Epithelial cell of proximal tubule (primary cell): ENCODE measurements at regions not wholly inside any gene's neighbourhood (a gene's known extent, or its start where the extent isn't known, plus 50 kb on each side); places are given as distances from the start of the nearest gene placed in this dataset.

Experiments used
- DNase-seq: peaks from one replicate; pipeline ENCODE4 v3.0.0-alpha.2; 2011; ENCODE audit warnings: low read depth
- H3K4me3 ChIP-seq: 2 replicates; pipeline ENCODE4 v1.5.1; 2011; ENCODE audit warnings: low read depth, mild to moderate bottlenecking, low read length
- TF ChIP-seq, protein P1 (sequence below): conservative IDR thresholded peaks from 2 replicates; pipeline ENCODE4 v1.5.1; 2012; ENCODE audit warnings: low read depth, mild to moderate bottlenecking, low read length

DNA sequence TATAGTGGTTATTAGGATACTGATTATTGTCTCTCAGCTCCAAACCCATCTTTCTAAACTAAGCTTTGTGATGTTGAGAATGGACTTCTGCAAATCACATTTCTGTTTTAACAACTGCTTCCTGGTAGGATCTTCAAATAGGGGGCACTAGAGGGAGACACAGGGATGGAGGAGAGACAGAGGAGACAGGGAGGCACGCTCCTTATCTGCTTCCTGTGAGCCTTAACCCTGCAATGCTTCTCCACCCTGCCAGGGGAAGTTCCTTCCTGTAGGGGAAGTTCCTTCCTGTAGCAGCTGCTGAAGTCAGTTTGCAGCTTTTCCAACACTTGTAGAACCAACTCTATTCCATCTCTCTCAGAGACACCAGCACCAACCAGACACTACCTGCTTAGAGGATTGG lies 847.2 kb downstream of the CCSER2 start:
- DNase-seq: no peak
- H3K4me3 ChIP-seq: no peak overlapping the region
- TF ChIP-seq, protein P1, sequence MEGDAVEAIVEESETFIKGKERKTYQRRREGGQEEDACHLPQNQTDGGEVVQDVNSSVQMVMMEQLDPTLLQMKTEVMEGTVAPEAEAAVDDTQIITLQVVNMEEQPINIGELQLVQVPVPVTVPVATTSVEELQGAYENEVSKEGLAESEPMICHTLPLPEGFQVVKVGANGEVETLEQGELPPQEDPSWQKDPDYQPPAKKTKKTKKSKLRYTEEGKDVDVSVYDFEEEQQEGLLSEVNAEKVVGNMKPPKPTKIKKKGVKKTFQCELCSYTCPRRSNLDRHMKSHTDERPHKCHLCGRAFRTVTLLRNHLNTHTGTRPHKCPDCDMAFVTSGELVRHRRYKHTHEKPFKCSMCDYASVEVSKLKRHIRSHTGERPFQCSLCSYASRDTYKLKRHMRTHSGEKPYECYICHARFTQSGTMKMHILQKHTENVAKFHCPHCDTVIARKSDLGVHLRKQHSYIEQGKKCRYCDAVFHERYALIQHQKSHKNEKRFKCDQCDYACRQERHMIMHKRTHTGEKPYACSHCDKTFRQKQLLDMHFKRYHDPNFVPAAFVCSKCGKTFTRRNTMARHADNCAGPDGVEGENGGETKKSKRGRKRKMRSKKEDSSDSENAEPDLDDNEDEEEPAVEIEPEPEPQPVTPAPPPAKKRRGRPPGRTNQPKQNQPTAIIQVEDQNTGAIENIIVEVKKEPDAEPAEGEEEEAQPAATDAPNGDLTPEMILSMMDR: no peak

DNA sequence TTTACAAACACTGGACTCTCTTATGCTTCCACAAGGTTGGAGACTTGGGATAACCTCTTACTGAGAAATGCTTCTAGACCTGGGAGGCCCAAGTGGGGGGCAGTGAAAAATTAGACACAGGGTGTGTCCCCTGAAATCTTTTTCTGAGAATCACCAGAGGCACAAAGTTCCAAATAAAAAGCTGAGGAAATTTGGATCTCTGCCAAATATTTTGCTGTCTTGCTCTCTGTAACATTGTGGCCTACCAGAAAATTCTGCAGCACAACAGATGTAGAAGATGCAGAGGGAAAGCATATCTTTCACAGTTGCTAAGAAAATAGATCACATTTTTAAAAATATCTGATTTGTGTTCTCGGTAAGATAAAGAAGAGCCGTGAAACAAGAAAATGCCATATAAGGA lies 849.4 kb downstream of the CCSER2 start:
- DNase-seq: no peak
- TF ChIP-seq, protein P1: no peak
- no peak overlapping the region for H3K4me3 ChIP-seq

DNA sequence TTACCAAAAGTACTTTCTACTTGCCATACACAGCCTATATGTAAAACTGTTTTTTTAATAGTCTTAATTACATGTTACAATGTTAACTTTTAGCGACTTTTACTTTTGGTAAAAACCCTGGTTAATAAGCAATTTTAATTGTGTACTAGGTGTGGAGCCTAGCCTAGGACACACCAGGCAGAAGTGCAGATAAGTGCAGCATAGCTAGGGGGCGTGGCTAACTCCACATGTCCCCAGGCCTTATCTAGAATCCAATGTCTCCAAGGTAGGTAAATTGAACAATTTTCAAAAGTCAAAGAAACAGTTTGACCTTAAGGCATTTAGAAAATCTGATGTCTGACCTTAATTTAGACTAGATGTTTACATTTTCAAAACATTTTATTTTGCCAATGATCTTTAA lies 858.7 kb downstream of the CCSER2 start:
- TF ChIP-seq, protein P1: no peak
- H3K4me3 ChIP-seq: no peak overlapping the region
- DNase-seq: no peak

DNA sequence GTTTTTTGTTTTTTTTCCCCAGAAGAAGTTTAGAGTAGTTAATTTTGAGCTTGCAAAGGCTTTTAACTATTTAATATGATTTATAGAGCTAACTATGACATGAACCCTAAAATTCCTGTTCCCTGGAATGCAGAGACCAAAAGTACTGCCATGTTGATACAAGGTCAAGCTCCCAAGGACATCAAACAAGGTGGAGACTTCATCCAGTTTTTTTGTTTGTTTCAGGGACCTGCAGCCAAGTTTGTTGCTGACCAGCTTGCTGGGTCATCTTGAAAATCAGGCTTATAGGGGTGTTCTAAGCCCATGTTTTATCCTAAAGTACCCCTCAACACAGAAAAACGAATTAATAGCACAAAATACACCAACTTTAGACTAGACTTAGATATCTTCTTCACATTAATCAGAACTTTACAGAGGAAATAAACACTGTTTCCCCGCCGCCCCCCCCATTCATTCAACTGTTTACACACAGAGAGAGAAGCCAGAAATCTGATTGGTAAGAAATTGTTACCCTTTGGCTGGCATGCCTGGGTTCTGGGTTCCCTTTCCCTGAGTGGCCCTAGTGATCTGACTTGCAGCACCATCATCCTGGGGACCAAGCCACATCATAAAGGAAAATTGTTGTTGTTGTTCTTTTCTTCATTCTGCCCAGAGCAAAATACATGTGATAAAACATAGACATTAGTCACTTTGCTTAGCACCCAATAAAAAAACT lies 860.5 kb downstream of the CCSER2 start:
- DNase-seq: no peak
- no peak overlapping the region for H3K4me3 ChIP-seq
- TF ChIP-seq, protein P1: no peak

DNA sequence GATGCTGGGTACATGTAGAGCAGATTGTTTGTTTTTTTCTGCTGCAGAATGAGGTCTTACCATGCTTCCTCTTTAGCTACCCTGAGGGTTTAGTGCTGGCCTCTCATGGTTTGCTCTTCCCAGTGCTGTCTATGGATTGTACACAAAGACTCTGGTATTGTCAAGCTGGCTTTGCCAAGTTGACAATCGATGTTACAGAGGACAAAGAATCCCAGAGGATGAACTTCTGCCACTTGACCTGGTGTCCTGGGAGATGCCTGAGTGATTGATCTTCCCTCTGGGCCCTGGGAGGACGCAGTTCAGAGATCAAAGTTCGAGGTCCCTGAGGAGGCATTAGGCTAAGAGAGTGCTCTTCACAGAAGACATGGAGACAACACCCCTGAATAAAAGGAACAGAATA lies 865.4 kb downstream of the CCSER2 start:
- TF ChIP-seq, protein P1: no peak
- no peak overlapping the region for H3K4me3 ChIP-seq
- no peak for DNase-seq

DNA sequence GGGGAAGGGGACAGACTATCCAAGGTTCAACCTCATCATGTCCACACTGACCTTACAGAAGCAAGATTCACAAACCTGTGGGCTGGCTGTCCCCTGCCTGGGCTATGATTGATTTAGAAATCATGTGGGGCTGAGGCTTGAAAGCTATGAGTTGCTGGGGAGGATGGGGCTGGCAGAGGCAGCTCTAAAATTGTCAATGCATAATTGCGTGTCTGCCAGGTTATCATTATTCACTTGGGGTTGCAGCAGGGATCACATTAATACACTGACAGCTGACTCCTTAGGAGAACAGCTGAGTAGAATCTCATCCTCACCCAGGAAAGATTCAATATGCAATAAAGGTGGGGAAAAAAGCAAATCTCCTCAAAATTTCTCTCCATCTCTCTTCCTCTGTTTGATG lies 866.3 kb downstream of the CCSER2 start:
- H3K4me3 ChIP-seq: no peak overlapping the region
- TF ChIP-seq, protein P1: no peak
- no peak for DNase-seq

DNA sequence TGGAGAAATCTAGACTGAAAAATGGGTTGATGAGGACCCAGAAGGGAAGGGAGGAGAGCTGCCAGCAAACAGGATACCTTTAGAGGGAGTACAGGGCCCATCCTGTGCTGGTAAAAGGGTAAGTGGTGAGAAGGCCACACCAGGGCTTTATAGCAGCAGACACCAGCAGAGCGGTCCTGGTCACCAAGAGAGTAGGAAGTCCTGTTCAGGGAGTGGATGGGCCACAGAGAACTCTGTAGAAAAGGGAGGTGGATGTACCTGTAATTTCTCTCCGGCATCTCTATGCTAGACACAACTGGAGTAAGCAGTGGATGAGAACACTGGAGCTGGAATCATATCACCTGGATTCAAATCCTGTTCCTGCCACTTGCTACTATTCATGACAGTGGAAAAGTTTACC lies 867.2 kb downstream of the CCSER2 start:
- no peak for DNase-seq
- TF ChIP-seq, protein P1: no peak
- H3K4me3 ChIP-seq: no peak overlapping the region
